Renal cortex interstitium (tissue), 11 donors: ENCODE measurements at regions not wholly inside any gene's neighbourhood (a gene's known extent, or its start where the extent isn't known, plus 50 kb on each side); places are given as distances from the start of the nearest gene placed in this dataset.
"Not testable (repeated sequence)": the region's sequence is repeated elsewhere in the genome, so short reads cannot be mapped to it uniquely, and the experiment has no call there.

Experiments used
- DNase-seq, 11 donors: peaks; one replicate each; pipeline ENCODE4 v3.0.0-alpha.2; 2013; ENCODE audit warnings: low read depth in 9 of 11, low spot score in 4 of 11; ENCODE audit errors: extremely low read depth in 1 of 11

GRCh38 chr6:97958134-97958533, 675.1 kb upstream of the MMS22L start:
- DNase-seq: no peak

- DNase-seq: no peak
These were observed 680.2 kb upstream of the MMS22L start for GRCh38 chr6:97963193-97963592.

DNA sequence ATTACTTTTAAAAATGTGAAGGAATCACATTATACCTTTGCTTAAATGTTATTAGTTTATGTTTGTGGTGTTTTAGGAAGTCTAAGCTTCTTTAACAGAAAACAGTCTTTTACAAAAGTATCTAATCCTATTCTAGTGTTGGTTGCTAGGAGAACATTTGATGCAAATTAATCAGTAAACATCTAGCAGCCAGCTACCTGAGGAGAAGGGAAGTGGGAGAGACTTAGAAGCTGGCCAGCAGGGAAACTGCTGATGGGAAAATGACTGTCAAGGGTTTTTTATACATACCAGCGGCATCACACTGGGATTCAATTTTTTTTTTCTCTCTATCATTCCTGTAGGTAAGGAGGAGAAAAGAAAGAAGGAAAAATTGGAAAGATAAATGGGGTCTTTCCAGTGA, 686.0 kb upstream of the MMS22L start:
- no peak for DNase-seq

DNA sequence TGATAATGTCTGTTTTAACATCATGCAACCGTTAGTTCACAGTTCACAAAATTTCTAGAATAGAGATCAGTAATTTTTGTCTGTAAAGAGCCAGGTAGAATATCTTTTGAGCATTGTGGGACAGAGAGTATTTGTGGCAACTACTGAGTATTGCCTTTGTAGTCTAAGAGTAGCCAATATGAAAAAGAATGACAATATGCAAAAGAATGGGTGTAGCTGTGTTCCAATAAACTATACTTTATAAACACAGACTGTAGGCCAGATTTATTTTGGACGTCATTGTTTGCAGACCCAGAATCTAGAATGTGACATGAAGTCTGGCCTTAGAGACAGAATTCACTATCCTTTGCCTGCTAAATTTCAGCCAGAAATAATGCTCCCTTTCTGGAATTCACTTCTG, 694.1 kb upstream of the MMS22L start:
- no peak for DNase-seq

DNA sequence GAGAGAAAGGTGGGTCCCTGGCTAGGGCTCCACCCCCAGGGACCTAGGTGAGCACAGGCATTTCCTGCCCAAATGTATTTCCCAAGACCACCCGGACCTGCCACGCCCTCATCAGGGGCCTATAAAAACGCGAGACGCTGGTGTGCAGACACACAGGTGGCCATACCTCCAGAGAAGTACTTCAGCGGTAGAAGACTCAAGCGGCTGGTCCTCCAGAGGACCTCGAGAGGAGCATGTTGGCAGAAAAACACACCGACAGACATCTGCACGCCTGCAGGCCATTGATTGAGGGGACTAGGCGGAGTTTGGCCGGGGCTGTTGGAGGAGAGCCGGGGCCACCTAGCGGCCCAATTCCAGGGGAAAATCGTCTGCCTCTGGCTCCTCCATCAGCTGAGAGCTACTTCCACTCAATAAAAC, 695.8 kb upstream of the MMS22L start:
- no peak for DNase-seq

DNA sequence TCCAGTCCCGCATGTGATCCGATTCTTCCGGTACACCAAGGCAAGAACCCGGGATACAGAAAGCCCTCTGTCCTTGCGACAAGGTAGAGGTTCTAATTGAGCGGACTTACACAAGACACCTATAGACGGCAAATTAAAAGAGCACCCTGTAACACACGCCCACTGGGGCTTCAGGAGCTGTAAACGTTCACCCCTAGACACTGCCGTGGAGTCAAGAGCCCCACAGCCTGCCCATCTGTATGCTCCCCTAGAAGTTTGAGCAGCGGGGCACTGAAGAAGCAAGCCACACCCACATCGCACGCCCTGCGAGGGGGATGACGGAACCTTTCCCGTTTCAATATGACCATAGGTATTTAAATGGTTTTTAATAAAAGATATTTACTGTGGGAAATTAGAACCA, 696.3 kb upstream of the MMS22L start:
- DNase-seq: not testable (repeated sequence)

- no peak for DNase-seq
These were observed 706.4 kb upstream of the MMS22L start for GRCh38 chr6:97989451-97989850.

DNA sequence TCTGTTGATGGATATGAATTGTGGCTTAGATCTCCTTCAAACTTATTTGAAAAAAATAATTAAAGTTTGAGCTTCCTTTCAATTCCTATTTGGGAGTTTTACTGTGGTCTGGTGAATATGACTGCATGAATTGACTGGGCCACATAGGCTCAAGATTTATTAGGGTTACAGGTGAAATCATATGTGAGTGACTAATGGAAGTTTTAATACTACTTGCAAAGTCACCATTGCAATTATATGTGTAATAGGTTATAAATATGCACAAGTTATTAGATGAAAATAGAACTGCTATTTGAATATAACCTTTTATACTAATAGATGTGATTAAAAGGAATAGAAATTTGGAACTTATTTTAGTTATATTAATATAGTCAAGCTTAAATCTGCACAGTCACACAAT, 712.1 kb upstream of the MMS22L start:
- DNase-seq: no peak

DNA sequence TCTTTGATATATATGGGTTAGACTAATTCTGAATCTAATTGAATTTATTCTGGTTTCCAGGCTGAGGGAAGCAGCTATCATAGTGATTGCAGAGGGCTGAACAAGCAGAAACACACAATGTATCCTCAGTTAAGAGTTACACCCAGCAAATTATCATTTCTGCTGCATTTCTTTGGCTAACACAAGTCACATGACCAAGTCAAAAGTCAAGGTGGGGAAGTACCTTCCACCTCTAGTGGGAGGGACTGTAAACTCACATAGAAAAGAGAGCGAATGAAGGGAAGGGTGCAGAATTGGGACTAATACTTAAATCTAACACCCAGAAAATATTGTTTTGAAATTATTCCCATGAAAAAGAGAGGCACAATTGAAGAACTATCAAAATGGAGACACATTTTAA, 719.7 kb upstream of the MMS22L start:
- DNase-seq: no peak

- no peak for DNase-seq
These were observed 731.6 kb upstream of the MMS22L start for GRCh38 chr6:98014442-98015201.

DNA sequence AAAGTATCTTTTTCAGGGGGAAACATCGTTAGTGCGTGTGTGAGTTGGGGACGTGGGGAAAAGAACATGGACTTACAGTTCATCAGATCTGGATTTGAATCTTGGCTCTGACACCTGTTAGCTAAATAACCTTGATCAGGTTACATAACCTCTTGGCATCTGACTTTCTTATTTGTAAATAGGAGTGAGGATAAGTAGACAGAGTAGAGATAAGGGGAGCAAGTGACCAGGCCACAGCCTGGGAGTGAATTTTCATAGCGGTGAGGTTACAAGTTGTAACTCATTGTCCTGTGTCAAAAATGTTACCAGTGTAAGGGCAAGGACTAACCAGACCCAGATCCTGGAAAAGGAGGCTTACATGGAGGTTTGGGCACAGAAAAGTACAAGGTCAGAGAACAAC, 733.5 kb upstream of the MMS22L start:
- DNase-seq: no peak

DNA sequence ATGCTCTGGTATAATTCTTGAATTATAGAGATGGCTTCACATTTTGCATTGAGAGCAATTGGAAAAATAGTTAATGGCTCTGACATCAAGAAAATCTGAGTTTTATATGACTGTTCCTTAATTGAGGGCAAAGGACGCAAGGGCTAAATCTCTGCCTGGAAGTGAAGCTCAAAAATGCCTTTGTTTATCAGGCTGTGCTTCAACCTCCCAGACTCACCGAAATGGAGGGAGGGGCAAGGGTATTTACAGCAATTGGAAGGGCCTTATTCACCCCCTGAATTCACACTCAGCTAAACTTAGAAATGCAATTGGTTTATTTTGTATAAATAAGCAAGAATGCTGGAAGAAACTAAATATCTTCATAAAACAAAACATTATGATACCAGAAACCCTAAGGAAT, 737.2 kb upstream of the MMS22L start:
- no peak for DNase-seq

DNA sequence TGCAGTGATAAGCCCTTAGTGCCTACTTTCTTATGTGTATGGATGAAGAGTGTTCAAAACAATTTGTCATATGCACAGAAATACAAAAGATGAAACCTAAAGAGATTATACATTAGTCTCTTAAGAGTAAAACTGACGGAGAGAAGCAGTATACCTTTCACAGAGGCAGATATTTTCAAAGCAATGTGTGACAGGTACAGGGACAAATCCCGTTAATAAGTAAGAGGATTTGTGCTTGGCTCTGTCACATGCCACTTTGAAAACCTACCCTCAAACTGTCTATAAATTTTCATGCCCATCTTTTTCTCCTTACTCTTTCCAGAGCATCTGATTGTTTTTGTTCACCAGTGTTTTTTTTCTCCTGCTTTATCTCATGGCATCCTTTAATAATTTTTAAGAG, 741.3 kb upstream of the MMS22L start:
- DNase-seq: no peak

DNA sequence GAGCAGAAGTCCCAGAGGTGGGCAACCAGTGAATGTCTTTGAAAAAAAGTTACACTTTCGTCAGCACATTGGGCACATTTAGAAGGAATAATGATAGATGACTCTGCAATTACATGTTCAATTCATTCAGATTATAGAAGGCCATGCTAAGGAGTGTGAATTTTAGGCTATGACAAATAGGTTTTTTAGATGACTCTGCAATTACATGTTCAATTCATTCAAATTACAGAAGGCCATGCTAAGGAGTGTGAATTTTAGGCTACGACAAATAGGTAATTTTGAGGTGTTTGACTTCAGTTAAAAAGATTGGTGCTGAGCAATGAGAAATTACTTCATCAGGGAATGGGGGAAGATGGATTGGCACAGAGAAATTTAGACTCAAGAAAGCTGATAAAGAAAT, 744.9 kb upstream of the MMS22L start:
- no peak for DNase-seq

DNA sequence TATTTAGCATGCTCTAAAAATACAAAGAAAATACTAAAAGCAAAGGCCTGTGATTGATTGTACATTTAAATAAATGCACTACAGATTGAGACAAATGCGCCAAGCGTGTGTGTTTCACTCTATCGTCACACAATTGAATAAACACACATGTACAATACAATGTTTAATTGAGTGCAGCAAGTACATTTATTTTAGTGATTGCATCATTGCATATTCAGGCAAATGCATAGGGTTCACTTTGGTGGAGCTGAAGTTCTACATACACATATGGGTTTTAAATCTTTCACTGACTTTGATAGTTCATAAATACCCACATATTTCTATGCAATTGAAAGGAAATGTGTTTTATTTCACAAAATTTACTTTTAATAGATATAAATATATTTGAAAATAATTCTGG, 750.6 kb upstream of the MMS22L start:
- DNase-seq: no peak

DNA sequence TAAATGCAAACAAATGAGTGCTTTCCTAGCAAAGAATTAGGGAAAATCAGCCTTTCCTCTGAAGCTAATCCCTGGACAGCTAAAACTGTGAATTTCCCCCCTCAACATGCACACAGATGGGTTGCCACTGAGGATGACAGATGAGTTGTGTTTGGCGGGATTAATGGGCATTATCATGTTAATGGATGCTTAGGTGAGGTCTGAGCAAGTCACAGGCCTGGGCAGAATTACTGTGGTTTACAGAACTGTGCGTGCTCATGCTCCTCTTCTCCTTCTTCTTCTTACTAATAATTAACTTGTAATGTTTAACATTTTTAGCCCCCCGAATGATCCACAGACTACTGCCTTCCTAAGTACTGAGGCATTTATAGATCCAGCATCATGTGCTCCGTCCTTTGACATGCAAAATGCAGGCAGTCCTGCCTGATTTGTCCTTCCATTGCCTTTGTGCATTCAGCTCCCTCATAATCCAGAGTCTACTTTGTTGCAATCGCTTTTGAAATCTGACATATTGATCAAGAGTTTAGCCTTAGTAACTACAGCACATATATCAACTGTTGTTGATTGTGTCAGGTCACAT, 753.4 kb upstream of the MMS22L start:
- DNase-seq: no peak

GRCh38 chr6:98037571-98037970, 754.6 kb upstream of the MMS22L start:
- DNase-seq: no peak

- no peak for DNase-seq
These were observed 756.4 kb upstream of the MMS22L start for GRCh38 chr6:98039443-98039842.

GRCh38 chr6:98039904-98040607, 757.0 kb upstream of the MMS22L start:
- no peak for DNase-seq

DNA sequence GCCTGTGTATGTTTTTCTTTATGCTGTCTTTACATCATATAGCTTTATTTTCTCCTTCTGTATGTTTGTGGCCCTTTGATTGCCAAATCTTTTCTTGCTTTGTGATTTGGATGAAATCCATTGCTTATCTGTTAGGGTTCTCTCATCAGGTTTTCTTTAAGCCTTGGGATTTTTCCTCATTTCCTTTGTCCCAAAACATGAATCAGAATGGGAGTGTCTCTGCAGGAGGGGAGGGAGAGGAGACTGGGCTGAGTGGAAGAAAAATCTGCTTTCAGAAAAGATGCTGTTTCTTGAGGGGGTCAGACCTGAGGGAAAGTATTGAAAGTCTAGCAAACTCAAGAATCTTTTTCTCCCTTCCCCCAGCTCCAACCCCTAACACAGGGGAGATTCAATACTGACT, 758.0 kb upstream of the MMS22L start:
- no peak for DNase-seq

- no peak for DNase-seq
These were observed 758.9 kb upstream of the MMS22L start for GRCh38 chr6:98041921-98042320.
